ENCODE measurements at regions not wholly inside any gene's neighbourhood (a gene's known extent, or its start where the extent isn't known, plus 50 kb on each side); places are given as distances from the start of the nearest gene placed in this dataset.
A peak's percentile ranks its signal among the peaks of the same experiment; 100 is the strongest.

- Histone ChIP-seq H3K9ac (no peak overlapping the region), H3K9me2 (no peaks in the 10 kb centered on the region), H3K27me3 (ENCODE audit: insufficient read depth) (no peaks in the 10 kb centered on the region), H3K4me3 (ENCODE audit: low read depth in 2 of 2, low read length in 1 of 2) (no peak overlapping the region), H3K79me2 (ENCODE audit: insufficient read depth) (no peaks in the 10 kb centered on the region), H3K9me3 (no peaks in the 10 kb centered on the region), H3F3A (replicated peaks; ENCODE audit: insufficient read depth) (no peaks in the 10 kb centered on the region), H3K4me2 (no peak overlapping the region), H2AFZ (ENCODE audit: low read depth) (no peak overlapping the region), H3K27ac (ENCODE audit: low read depth in 2 of 2, low read length in 1 of 2) (no peak overlapping the region), H4K20me1 (ENCODE audit: insufficient read depth) (no peaks in the 10 kb centered on the region), H3K4me1 (ENCODE audit: control insufficient read depth in 1 of 2, insufficient read depth in 2 of 2, low read depth in 1 of 2, low read length in 1 of 2) (peaks cover 0 to 5% of the 10 kb centered on the region in 2 experiments; a peak in 1 of 4 replicates), H3K36me3 (replicated peaks in 1 of 2; ENCODE audit: control insufficient read depth in 1 of 2, insufficient read depth in 2 of 2, low read length in 1 of 2) (no peaks in the 10 kb centered on the region)
- ChIA-PET POLR2A (no interaction called here), CTCF (interaction anchor here (1.1 to 2.1 kb wide), 5 partner anchors 10 to 740 kb away, joined by 3 to 7 read pairs (median 4); no protein-coding TSS in a partner anchor)
- TF ChIP-seq NRF1 (IDR thresholded peaks at IDR 0.05; ENCODE audit: low read depth, low read length) (no peak), SMC3 (IDR thresholded peaks at IDR 0.05; ENCODE audit: low read depth, low read length) (peak; percentile 13; the same call in 1 of the 2 replicates), GATA2 (CRISPR knock-in tag; IDR thresholded peaks at IDR 0.05) (peak; percentile 47; the same call in 1 of the 2 replicates), MAX (IDR thresholded peaks at IDR 0.05; ENCODE audit: low read depth) (no peak), RXRA (IDR thresholded peaks at IDR 0.05; ENCODE audit: borderline replicate concordance, low read depth) (no peak), YY1 (IDR thresholded peaks at IDR 0.05; ENCODE audit: low read depth) (no peak), POLR2AphosphoS5 (IDR thresholded peaks at IDR 0.05; ENCODE audit: low read depth, low read length) (no peak), GABPA (IDR thresholded peaks at IDR 0.05; ENCODE audit: low read depth) (no peak), RAD21 (IDR thresholded peaks at IDR 0.05; ENCODE audit: low read length) (peak; percentile 38)
- TF ChIP-seq, protein P1, sequence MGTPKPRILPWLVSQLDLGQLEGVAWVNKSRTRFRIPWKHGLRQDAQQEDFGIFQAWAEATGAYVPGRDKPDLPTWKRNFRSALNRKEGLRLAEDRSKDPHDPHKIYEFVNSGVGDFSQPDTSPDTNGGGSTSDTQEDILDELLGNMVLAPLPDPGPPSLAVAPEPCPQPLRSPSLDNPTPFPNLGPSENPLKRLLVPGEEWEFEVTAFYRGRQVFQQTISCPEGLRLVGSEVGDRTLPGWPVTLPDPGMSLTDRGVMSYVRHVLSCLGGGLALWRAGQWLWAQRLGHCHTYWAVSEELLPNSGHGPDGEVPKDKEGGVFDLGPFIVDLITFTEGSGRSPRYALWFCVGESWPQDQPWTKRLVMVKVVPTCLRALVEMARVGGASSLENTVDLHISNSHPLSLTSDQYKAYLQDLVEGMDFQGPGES (IDR thresholded peaks at IDR 0.05; ENCODE audit: low read depth, low read length), result no peak
- TF ChIP-seq, protein P2, sequence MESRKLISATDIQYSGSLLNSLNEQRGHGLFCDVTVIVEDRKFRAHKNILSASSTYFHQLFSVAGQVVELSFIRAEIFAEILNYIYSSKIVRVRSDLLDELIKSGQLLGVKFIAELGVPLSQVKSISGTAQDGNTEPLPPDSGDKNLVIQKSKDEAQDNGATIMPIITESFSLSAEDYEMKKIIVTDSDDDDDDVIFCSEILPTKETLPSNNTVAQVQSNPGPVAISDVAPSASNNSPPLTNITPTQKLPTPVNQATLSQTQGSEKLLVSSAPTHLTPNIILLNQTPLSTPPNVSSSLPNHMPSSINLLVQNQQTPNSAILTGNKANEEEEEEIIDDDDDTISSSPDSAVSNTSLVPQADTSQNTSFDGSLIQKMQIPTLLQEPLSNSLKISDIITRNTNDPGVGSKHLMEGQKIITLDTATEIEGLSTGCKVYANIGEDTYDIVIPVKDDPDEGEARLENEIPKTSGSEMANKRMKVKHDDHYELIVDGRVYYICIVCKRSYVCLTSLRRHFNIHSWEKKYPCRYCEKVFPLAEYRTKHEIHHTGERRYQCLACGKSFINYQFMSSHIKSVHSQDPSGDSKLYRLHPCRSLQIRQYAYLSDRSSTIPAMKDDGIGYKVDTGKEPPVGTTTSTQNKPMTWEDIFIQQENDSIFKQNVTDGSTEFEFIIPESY (IDR thresholded peaks at IDR 0.05; ENCODE audit: borderline replicate concordance, low read depth), result no peak
- 33% methylated on average over 11 of the region's 11 CpGs for WGBS (ENCODE audit: low lambda C conversion rate)
- peak; percentile 57 for DNase-seq
These were observed 83.0 kb upstream of the ZC3H12A start for GRCh38 chr1:37391211-37392011.

- H3K9me2 ChIP-seq, result no peaks in the 10 kb centered on the region
- H3K27me3 ChIP-seq (ENCODE audit: insufficient read depth), result no peaks in the 10 kb centered on the region
- DNase-seq, result peak; percentile 28
- TF ChIP-seq CTCF (IDR thresholded peaks at IDR 0.05) (no peak), REST (IDR thresholded peaks at IDR 0.05; ENCODE audit: low read depth, low read length) (no peak), TCF12 (IDR thresholded peaks at IDR 0.05) (no peak)
- peaks cover 0 to 5% of the 10 kb centered on the region in 2 experiments; a peak in 1 of 4 replicates for H3K4me1 ChIP-seq (ENCODE audit: control insufficient read depth in 1 of 2, insufficient read depth in 2 of 2, low read depth in 1 of 2, low read length in 1 of 2)
- H3K79me2 ChIP-seq (ENCODE audit: insufficient read depth), result no peaks in the 10 kb centered on the region
- no peak overlapping the region for H3K9ac ChIP-seq
- no peak overlapping the region for H3K4me3 ChIP-seq (ENCODE audit: low read depth in 2 of 2, low read length in 1 of 2)
- no peak overlapping the region for H3K27ac ChIP-seq (ENCODE audit: low read depth in 2 of 2, low read length in 1 of 2)
- no peaks in the 10 kb centered on the region for H3F3A ChIP-seq (replicated peaks; ENCODE audit: insufficient read depth)
- CTCF ChIA-PET, result interaction anchor here (1.1 to 2.1 kb wide), 5 partner anchors 11 to 741 kb away, joined by 3 to 7 read pairs (median 6); no protein-coding TSS in a partner anchor
- WGBS (ENCODE audit: low lambda C conversion rate), result 55% methylated on average over 2 of the region's 5 CpGs
- POLR2A ChIA-PET, result no interaction called here
- H3K36me3 ChIP-seq (replicated peaks in 1 of 2; ENCODE audit: control insufficient read depth in 1 of 2, insufficient read depth in 2 of 2, low read length in 1 of 2), result no peaks in the 10 kb centered on the region
- no peaks in the 10 kb centered on the region for H4K20me1 ChIP-seq (ENCODE audit: insufficient read depth)
- no peak overlapping the region for H2AFZ ChIP-seq (ENCODE audit: low read depth)
- H3K9me3 ChIP-seq, result no peaks in the 10 kb centered on the region
- H3K4me2 ChIP-seq, result no peak overlapping the region
These were observed 82.3 kb upstream of the ZC3H12A start for GRCh38 chr1:37392051-37392450.

Data from SK-N-SH (cell line).